Ovary (tissue), 7 donors: ENCODE measurements at regions not wholly inside any gene's neighbourhood (a gene's known extent, or its start where the extent isn't known, plus 50 kb on each side); places are given as distances from the start of the nearest gene placed in this dataset.
"Not testable (repeated sequence)": the region's sequence is repeated elsewhere in the genome, so short reads cannot be mapped to it uniquely, and the experiment has no call there.

Source experiments
- DNase-seq, 5 donors: peaks; one replicate each; pipeline ENCODE4 v3.0.0-alpha.2; 2019 to 2020
- H3K27ac ChIP-seq, 2 donors: fragments of 200-600 bp; one replicate each; pipeline versions ENCODE4 v1.5.1 to v1.8.0; 2019 to 2022
- H3K27me3 ChIP-seq: fragments of 200-600 bp; one replicate; pipeline ENCODE4 v1.8.0; 2022
- H3K36me3 ChIP-seq: fragments of 200-600 bp; sonication (generic); one replicate; pipeline ENCODE4 v1.5.1; 2019
- H3K4me1 ChIP-seq: one replicate; pipeline ENCODE4 v1.8.1; 2013; ENCODE audit warnings: mild to moderate bottlenecking, moderate library complexity; ENCODE audit not compliant: insufficient read depth
- H3K4me3 ChIP-seq: fragments of 200-600 bp; sonication (generic); one replicate; pipeline ENCODE4 v1.5.1; 2017
- H3K9me3 ChIP-seq, 2 donors: fragments of 200-600 bp in 1 of 2; sonication (generic) in 1 of 2; one replicate each; pipeline versions ENCODE4 v1.5.1 to v1.8.1; 2013 to 2019; ENCODE audit warnings: mild to moderate bottlenecking in 1 of 2, moderate library complexity in 1 of 2
- EP300 ChIP-seq: sonication (generic); formaldehyde crosslinking; IDR thresholded peaks from one replicate; pipeline ENCODE4 v1.6.1; 2017; ENCODE audit warnings: antibody characterized with exemption
- POLR2A ChIP-seq: fragments of 450-650 bp; IDR thresholded peaks from one replicate; pipeline ENCODE4 v1.6.1; 2017; ENCODE audit warnings: antibody characterized with exemption, mild to moderate bottlenecking, moderate library complexity
- whole genome bisulfite sequencing, 3 donors: extraction: QIAGEN DNeasy Blood & Tissue Kit in 1 of 3; methylation state at CpG; one replicate each; pipeline versions ENCODE4 v1.1.5 to v1.1.7; 2013 to 2017; 5-methylcytosine and 5-hydroxymethylcytosine counted together
- intact Hi-C, 4 donors: fragments of 100-400 bp; cut with DNase I; formaldehyde crosslinking; loops; one replicate each; pipeline versions ENCODE4 v1.11.0 to v1.15.1; 2022 to 2023
- TF ChIP-seq, protein P1 (sequence below), 3 donors: fragments of 450-650 bp in 2 of 3; fragments of 200-600 bp in 1 of 3; IDR thresholded peaks; one replicate each; pipeline versions ENCODE4 v1.5.1 to v1.8.0; 2016 to 2022; ENCODE audit warnings: antibody characterized with exemption in 3 of 3, mild to moderate bottlenecking in 1 of 3
- donor health status: DM: no; HTN: no; CAD: no; lungs with moderate emphysema.
- donor health status: DM: no; HTN: no; CAD: no.
- donor health status: Bipolar disorder and iron deficiency.
- donor health status: DM: no; HTN: no; CAD: no.
- donor health status: DM: yes; HTN: yes; CAD: no.

DNA sequence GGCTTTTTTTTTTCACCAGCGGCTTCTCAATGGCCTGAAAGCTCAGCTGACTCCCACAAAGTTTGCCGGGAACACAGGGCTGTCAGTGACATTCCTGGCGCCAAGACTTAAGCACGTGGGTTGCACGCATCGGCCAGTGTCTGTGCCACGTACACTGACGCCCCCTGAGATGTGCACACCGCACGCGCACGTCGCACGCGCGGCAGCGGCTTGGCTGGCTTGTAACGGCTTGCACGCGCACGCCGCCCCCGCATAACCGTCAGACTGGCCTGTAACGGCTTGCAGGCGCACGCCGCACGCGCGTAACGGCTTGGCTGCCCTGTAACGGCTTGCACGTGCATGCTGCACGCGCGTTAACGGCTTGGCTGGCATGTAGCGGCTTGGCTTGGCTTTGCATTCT, 63.2 kb downstream of the CCDC74A start:
- H3K27ac ChIP-seq: no peak overlapping the region

DNA sequence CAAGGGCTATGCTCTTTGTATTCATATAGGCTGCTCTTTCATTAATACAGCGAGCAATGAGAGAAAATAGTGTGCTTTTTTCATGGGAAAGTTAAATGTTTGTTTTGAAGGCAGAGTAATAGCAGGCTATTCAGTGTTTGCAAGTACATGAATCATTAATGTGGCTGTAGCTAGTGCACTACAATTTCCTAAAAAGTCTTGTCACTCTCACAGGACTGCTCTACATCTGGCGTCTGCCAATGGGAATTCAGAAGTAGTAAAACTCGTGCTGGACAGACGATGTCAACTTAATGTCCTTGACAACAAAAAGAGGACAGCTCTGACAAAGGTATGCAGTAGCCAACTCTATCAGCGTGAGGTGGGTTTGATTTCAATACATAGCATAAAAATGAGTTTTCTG, 68.9 kb downstream of the CCDC74A start:
- WGBS, 3 donors: 17 to 22% (median 19%) methylated on average over 5 of the region's 5 CpGs
- intact Hi-C loops, H3K36me3 ChIP-seq, H3K4me1 ChIP-seq, H3K27ac ChIP-seq, H3K4me3 ChIP-seq, H3K27me3 ChIP-seq, DNase-seq, H3K9me3 ChIP-seq: not testable (repeated sequence)

More for the DNA sequence above, 63.2 kb downstream of the CCDC74A start:
- Histone ChIP-seq H3K27me3 (no peaks in the 10 kb centered on the region), H3K4me3 (no peak overlapping the region), H3K9me3 (no peaks in the 10 kb centered on the region), H3K4me1 (no peaks in the 10 kb centered on the region), H3K36me3 (no peaks in the 10 kb centered on the region)
- intact Hi-C loops: no loop called here
- TF ChIP-seq, protein P1, sequence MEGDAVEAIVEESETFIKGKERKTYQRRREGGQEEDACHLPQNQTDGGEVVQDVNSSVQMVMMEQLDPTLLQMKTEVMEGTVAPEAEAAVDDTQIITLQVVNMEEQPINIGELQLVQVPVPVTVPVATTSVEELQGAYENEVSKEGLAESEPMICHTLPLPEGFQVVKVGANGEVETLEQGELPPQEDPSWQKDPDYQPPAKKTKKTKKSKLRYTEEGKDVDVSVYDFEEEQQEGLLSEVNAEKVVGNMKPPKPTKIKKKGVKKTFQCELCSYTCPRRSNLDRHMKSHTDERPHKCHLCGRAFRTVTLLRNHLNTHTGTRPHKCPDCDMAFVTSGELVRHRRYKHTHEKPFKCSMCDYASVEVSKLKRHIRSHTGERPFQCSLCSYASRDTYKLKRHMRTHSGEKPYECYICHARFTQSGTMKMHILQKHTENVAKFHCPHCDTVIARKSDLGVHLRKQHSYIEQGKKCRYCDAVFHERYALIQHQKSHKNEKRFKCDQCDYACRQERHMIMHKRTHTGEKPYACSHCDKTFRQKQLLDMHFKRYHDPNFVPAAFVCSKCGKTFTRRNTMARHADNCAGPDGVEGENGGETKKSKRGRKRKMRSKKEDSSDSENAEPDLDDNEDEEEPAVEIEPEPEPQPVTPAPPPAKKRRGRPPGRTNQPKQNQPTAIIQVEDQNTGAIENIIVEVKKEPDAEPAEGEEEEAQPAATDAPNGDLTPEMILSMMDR (IDR thresholded peaks at IDR 0.05): no peak
- TF ChIP-seq EP300: no peak
- TF ChIP-seq POLR2A: no peak
- WGBS, 3 donors: 87 to 92% (median 88%) methylated on average over 38 to 39 of the region's 39 CpGs
- DNase-seq: no peak

DNA sequence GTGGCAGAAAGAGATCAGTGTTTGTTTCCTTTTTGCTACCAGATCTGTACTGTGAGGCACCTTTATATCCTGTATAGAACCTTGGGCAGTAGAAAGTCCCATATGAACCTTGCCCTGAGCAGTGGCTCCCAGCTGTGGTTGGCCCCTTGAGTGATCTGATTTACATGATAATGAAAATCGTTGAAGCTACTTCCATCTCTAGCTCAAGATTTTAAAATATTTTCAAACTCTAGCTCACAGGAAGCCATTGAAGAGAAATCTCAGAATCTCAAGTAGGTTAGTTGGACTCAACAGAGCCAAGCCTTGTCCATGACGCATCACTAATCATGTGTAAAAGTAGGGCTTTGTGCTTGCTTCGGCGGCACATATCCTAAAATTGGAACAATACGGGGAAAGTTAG, 74.8 kb downstream of the CCDC74A start:
- H3K9me3 ChIP-seq, H3K4me3 ChIP-seq, H3K36me3 ChIP-seq, H3K27ac ChIP-seq, H3K27me3 ChIP-seq, DNase-seq, intact Hi-C loops, H3K4me1 ChIP-seq: not testable (repeated sequence)
- WGBS, 3 donors: 82 to 88% (median 85%) methylated on average over 4 to 5 of the region's 5 CpGs

DNA sequence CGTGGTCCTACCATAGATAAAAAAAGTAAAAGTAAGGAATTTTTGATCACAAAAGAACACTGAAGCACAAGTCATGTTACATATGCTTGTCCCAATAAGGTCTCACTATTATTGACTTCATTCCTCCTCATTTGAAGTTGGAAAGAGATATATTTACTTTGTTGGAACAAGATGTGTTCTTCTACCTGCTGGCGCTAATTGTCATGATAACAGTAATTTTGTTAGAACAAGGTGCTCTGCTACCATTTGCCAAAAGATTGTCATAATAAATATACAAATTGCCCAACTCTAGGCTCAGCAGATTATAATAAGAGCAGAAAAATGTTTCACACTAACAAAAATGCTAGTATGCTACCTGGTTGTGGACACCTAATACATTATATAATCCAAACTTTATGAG, 77.0 kb downstream of the CCDC74A start:
- WGBS, 3 donors: 84 to 91% (median 87%) methylated on average over 2 of the region's 2 CpGs
- DNase-seq, H3K4me3 ChIP-seq, intact Hi-C loops, H3K9me3 ChIP-seq, H3K4me1 ChIP-seq, H3K27ac ChIP-seq, H3K36me3 ChIP-seq, H3K27me3 ChIP-seq: not testable (repeated sequence)

DNA sequence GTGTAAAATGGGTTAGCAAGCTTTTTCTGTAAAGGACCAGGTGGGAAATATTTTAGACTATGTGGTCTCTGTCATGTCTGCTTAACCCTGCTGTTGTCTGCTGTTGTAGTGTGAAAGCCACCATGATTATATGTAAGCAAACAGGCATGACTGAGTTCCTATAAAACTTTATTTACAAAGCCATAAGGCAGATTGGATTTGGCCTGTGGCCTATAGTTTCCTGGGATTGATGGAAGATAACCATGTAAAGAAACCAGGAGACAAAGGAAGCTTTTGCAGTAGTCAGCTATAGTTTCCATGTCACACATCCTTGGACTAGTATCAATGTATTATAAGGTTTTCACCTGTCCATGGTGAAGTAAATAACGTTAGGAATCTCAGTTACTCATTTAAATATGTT, 78.7 kb downstream of the CCDC74A start:
- 34 to 59% (median 56%) methylated on average over 1 of the region's 1 CpG for WGBS, 3 donors
- intact Hi-C loops: not testable (repeated sequence)

DNA sequence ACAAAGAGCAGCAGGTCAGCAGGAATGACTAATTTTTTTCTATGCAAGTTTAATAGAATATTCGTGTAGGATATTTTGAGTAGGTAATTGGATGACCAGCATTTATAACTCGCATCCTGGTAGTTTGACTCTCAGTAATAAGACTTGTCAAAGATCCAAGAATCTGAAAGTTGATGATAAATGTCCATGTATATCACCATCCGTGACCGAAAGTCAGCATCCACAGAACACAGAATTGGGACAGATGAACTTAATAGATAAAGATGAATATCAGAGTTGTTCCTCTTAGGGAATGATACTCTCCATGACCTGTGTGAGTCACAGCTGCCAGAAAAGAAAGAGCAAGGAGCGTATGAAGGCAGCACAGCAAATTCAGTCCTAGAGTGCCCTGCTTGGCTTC, 79.4 kb downstream of the CCDC74A start:
- H3K27me3 ChIP-seq, H3K4me1 ChIP-seq, H3K27ac ChIP-seq, H3K4me3 ChIP-seq, intact Hi-C loops, DNase-seq, H3K9me3 ChIP-seq, H3K36me3 ChIP-seq: not testable (repeated sequence)
- WGBS, 3 donors: 46 to 63% (median 56%) methylated on average over 5 of the region's 5 CpGs

More for the DNA sequence above, 78.7 kb downstream of the CCDC74A start:
- not testable (repeated sequence) for H3K36me3 ChIP-seq, H3K9me3 ChIP-seq, H3K4me1 ChIP-seq, H3K27me3 ChIP-seq, H3K27ac ChIP-seq, H3K4me3 ChIP-seq, DNase-seq

DNA sequence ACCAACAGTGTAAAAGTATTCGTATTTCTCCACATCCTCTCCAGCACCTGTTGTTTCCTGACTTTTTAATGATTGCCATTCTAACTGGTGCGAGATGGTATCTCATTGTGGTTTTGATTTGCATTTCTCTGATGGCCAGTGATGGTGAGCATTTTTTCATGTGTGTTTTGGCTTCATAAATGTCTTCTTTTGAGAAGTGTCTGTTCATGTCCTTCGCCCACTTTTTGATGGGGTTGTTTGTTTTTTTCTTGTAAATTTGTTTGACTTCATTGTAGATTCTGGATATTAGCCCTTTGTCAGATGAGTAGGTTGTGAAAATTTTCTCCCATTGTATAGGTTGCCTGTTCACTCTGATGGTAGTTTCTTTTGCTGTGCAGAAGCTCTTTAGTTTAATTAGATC, 86.9 kb downstream of the CCDC74A start:
- H3K27me3 ChIP-seq, DNase-seq, H3K4me1 ChIP-seq, H3K9me3 ChIP-seq, H3K36me3 ChIP-seq, H3K4me3 ChIP-seq, intact Hi-C loops, H3K27ac ChIP-seq: not testable (repeated sequence)
- 88 to 98% (median 95%) methylated on average over 3 of the region's 3 CpGs for WGBS, 3 donors

DNA sequence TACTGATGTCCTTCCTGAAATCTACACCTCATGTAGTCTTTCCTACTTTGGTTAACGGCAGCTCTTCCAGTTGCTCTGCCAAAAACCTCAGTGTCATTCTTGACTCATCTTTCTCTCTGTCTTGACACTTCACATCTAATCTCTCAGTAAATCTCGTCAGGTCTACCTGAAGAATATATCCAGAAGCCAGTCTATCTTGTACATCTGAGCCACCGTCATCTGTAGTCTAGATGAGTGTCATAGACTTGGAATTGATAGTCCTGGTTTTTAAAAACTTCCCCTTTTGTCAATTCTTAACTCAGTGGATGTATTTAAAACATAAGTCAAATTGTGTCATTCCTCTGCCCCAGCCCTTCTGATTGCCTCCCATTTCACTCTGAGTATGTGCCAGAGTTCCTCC, 90.6 kb downstream of the CCDC74A start:
- H3K9me3 ChIP-seq, H3K27me3 ChIP-seq, H3K27ac ChIP-seq, H3K4me1 ChIP-seq, DNase-seq, intact Hi-C loops, H3K4me3 ChIP-seq, H3K36me3 ChIP-seq: not testable (repeated sequence)
- WGBS, 3 donors: 83 to 89% (median 84%) methylated on average over 3 of the region's 3 CpGs

DNA sequence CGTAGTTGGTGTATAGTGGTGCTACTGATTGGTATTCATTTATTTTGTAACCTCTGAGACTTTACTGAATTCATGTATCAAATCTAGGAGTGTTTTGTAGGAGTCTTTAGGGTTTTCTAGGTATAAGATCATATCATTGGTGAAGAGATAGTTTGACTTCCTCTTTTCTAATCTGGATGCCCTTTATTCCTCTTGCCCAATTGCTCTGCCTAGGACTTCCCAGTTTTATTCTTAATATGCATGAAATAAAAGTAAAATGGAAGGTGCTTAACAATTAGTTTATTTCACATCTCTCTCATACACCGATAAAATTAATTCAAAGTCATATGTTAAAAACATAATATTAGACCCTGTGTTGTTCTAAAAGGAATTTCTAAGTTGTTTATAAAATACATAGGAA, 95.2 kb downstream of the CCDC74A start:
- WGBS, 3 donors: 88 to 93% (median 88%) methylated on average over 2 of the region's 2 CpGs
- H3K4me3 ChIP-seq, DNase-seq, H3K27me3 ChIP-seq, H3K9me3 ChIP-seq, intact Hi-C loops, H3K27ac ChIP-seq, H3K4me1 ChIP-seq, H3K36me3 ChIP-seq: not testable (repeated sequence)

DNA sequence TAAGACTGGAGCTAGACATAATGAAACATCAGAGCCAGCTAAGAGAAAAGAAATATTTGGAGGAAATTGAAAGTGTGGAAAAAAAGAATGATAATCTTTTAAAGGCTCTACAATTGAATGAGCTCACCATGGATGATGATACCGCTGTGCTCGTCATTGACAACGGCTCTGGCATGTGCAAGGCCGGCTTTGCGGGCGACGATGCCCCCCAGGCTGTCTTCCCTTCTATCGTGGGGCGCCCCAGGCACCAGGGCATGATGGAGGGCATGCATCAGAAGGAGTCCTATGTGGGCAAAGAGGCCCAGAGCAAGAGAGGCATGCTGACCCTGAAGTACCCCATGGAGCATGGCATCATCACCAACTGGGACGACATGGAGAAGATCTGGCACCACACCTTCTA, 98.3 kb downstream of the CCDC74A start:
- intact Hi-C loops, H3K27ac ChIP-seq, H3K4me1 ChIP-seq, H3K36me3 ChIP-seq, H3K9me3 ChIP-seq, H3K27me3 ChIP-seq, H3K4me3 ChIP-seq, DNase-seq: not testable (repeated sequence)
- 69 to 89% (median 80%) methylated on average over 10 of the region's 10 CpGs for WGBS, 3 donors

DNA sequence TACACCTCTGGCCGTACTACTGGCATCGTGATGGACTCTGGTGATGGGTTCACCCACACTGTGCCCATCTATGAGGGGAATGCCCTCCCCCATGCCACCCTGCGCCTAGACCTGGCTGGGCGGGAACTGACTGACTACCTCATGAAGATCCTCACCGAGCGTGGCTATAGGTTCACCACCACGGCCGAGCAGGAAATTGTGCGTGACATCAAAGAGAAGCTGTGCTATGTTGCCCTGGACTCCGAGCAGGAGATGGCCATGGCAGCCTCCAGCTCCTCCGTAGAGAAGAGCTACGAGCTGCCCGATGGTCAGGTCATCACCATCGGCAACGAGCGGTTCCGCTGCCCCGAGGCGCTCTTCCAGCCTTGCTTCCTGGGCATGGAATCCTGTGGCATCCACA, 98.9 kb downstream of the CCDC74A start:
- H3K4me1 ChIP-seq, intact Hi-C loops, H3K4me3 ChIP-seq, H3K27me3 ChIP-seq, H3K9me3 ChIP-seq, H3K36me3 ChIP-seq, DNase-seq, H3K27ac ChIP-seq: not testable (repeated sequence)
- WGBS, 3 donors: 92 to 94% (median 94%) methylated on average over 18 to 19 of the region's 19 CpGs

DNA sequence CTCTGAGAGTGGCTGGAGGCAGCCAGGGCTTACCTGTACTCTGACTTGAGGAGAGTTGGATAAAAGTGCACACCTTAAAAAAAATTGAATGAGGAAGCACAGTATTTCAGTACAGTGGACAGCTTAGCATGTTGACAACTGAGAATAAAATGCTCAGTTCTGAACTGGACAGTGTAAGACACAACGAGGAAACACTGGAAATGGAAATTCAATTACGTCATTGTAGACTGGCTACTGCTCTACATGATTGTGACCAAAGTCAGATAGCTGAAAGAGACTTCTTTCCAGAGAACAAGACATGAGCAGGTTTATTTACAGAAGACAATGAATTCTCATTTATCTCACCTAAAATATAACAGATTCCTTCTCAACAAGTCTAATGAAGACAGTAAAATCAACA, 100.1 kb downstream of the CCDC74A start:
- intact Hi-C loops, H3K9me3 ChIP-seq, H3K4me1 ChIP-seq, H3K4me3 ChIP-seq, DNase-seq, H3K27me3 ChIP-seq, H3K36me3 ChIP-seq, H3K27ac ChIP-seq: not testable (repeated sequence)
- 49 to 71% (median 68%) methylated on average over 2 of the region's 2 CpGs for WGBS, 3 donors
